DOHH2 (cell line): ENCODE measurements at regions not wholly inside any gene's neighbourhood (a gene's known extent, or its start where the extent isn't known, plus 50 kb on each side); places are given as distances from the start of the nearest gene placed in this dataset.

ENCODE experiments used
- H3F3A ChIP-seq: fragments of 200-600 bp; sonication (generic), shearing (Covaris generic); 2 replicates; pipeline ENCODE4 v1.6.0; 2016; ENCODE audit warnings: antibody characterized with exemption, mild to moderate bottlenecking; ENCODE audit not compliant: control insufficient read depth, insufficient read depth
- H3K27ac ChIP-seq: fragments of 200-600 bp; sonication (generic); 2 replicates; pipeline ENCODE4 v1.5.1; 2014; ENCODE audit warnings: low read depth, mild to moderate bottlenecking, low read length, moderate library complexity
- H3K27me3 ChIP-seq: fragments of 200-600 bp; sonication (generic); 2 replicates; pipeline ENCODE4 v1.6.1; 2014; ENCODE audit warnings: mild to moderate bottlenecking, low read length, mixed read lengths; ENCODE audit not compliant: control insufficient read depth
- H3K36me3 ChIP-seq: fragments of 200-600 bp; sonication (generic); 2 replicates; pipeline ENCODE4 v1.6.1; 2014; ENCODE audit warnings: mild to moderate bottlenecking, low read length, moderate library complexity, mixed read lengths; ENCODE audit not compliant: control insufficient read depth
- H3K4me1 ChIP-seq: fragments of 200-600 bp; sonication (generic); 2 replicates; pipeline ENCODE4 v1.6.1; 2014; ENCODE audit warnings: mild to moderate bottlenecking, low read length, mixed read lengths; ENCODE audit not compliant: control insufficient read depth
- H3K4me2 ChIP-seq: fragments of 200-600 bp; sonication (generic); 2 replicates; pipeline ENCODE4 v1.6.0; 2014; ENCODE audit warnings: mild to moderate bottlenecking, low read length, moderate library complexity
- H3K4me3 ChIP-seq: fragments of 200-600 bp; sonication (generic); 2 replicates; pipeline ENCODE4 v1.5.1; 2014; ENCODE audit warnings: mild to moderate bottlenecking, low read length, mixed read lengths
- H3K79me2 ChIP-seq: fragments of 200-600 bp; sonication (generic); 2 replicates; pipeline ENCODE4 v1.6.1; 2014; ENCODE audit warnings: mild to moderate bottlenecking, low read length, mixed read lengths; ENCODE audit not compliant: control insufficient read depth
- H3K9me2 ChIP-seq: fragments of 200-600 bp; sonication (generic); replicated peaks from 2 replicates; pipeline ENCODE4 v1.6.1; 2014; ENCODE audit warnings: mild to moderate bottlenecking, low read length, mixed read lengths; ENCODE audit not compliant: control insufficient read depth
- H3K9me3 ChIP-seq: fragments of 200-600 bp; sonication (generic); 2 replicates; pipeline ENCODE4 v1.6.1; 2014; ENCODE audit warnings: antibody characterized with exemption, low read length, mixed read lengths; ENCODE audit not compliant: control insufficient read depth, insufficient read depth
- H4K20me1 ChIP-seq: fragments of 200-600 bp; sonication (generic); 2 replicates; pipeline ENCODE4 v1.6.0; 2014; ENCODE audit warnings: low read depth, mild to moderate bottlenecking, antibody characterized with exemption, low read length, moderate library complexity; ENCODE audit not compliant: control insufficient read depth, insufficient read depth
- EZH2phosphoT487 ChIP-seq: fragments of 200-600 bp; sonication (generic); IDR thresholded peaks from 2 replicates; pipeline ENCODE4 v1.6.1; 2017; ENCODE audit warnings: borderline replicate concordance, mild to moderate bottlenecking, antibody characterized with exemption, low read length, moderate library complexity, mixed read lengths
- TF ChIP-seq, protein P1 (sequence below): fragments of 200-600 bp; sonication (generic); IDR thresholded peaks from one replicate; pipeline ENCODE4 v1.5.1; 2014; ENCODE audit warnings: antibody characterized with exemption, mild to moderate bottlenecking, low read depth, low read length; ENCODE audit not compliant: poor library complexity, severe bottlenecking

GRCh38 chr5:4229414-4230292 is 634.0 kb downstream of the IRX1 start:
- TF ChIP-seq, protein P1, sequence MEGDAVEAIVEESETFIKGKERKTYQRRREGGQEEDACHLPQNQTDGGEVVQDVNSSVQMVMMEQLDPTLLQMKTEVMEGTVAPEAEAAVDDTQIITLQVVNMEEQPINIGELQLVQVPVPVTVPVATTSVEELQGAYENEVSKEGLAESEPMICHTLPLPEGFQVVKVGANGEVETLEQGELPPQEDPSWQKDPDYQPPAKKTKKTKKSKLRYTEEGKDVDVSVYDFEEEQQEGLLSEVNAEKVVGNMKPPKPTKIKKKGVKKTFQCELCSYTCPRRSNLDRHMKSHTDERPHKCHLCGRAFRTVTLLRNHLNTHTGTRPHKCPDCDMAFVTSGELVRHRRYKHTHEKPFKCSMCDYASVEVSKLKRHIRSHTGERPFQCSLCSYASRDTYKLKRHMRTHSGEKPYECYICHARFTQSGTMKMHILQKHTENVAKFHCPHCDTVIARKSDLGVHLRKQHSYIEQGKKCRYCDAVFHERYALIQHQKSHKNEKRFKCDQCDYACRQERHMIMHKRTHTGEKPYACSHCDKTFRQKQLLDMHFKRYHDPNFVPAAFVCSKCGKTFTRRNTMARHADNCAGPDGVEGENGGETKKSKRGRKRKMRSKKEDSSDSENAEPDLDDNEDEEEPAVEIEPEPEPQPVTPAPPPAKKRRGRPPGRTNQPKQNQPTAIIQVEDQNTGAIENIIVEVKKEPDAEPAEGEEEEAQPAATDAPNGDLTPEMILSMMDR: no peak
- no peak for TF ChIP-seq EZH2phosphoT487
- no peaks in the 10 kb centered on the region for H3F3A ChIP-seq
- H3K4me1 ChIP-seq: no peaks in the 10 kb centered on the region
- H4K20me1 ChIP-seq: no peaks in the 10 kb centered on the region
- H3K4me3 ChIP-seq: no peak overlapping the region
- H3K36me3 ChIP-seq: no peaks in the 10 kb centered on the region
- no peaks in the 10 kb centered on the region for H3K9me2 ChIP-seq
- H3K79me2 ChIP-seq: no peaks in the 10 kb centered on the region
- peaks cover 6% of the 10 kb centered on the region; the same call in 1 of the 2 replicates for H3K9me3 ChIP-seq
- no peak overlapping the region for H3K4me2 ChIP-seq
- H3K27me3 ChIP-seq: no peaks in the 10 kb centered on the region
- no peak overlapping the region for H3K27ac ChIP-seq

DNA sequence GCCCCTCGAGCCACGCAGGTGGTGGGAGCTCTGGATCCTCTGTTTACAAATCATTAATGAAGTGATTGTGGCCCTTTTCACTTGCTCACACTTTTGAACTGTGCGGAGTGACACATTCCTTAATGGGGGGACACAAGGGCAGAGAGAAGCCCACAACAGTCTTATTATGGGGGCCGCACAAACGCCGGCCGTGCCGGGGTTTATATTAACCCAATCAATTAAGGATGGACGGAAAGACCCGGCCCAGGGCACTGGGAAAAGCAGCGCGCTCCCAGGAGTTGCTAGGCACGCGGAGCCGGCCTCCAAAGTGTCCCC is 634.8 kb downstream of the IRX1 start:
- TF ChIP-seq EZH2phosphoT487: no peak
- TF ChIP-seq, protein P1: no peak
- H3K36me3 ChIP-seq: no peaks in the 10 kb centered on the region
- H3K4me2 ChIP-seq: no peak overlapping the region
- no peaks in the 10 kb centered on the region for H3K4me1 ChIP-seq
- no peaks in the 10 kb centered on the region for H3K79me2 ChIP-seq
- H3K9me2 ChIP-seq: no peaks in the 10 kb centered on the region
- no peak overlapping the region for H3K4me3 ChIP-seq
- peaks cover 6% of the 10 kb centered on the region; the same call in 1 of the 2 replicates for H3K9me3 ChIP-seq
- H3F3A ChIP-seq: no peaks in the 10 kb centered on the region
- H3K27ac ChIP-seq: no peak overlapping the region
- H3K27me3 ChIP-seq: no peaks in the 10 kb centered on the region
- H4K20me1 ChIP-seq: no peaks in the 10 kb centered on the region

GRCh38 chr5:4230786-4231641 is 635.4 kb downstream of the IRX1 start:
- Histone ChIP-seq H3K4me1 (no peaks in the 10 kb centered on the region), H3K4me2 (no peak overlapping the region), H3K27ac (no peak overlapping the region), H3K27me3 (no peaks in the 10 kb centered on the region), H3K9me2 (no peaks in the 10 kb centered on the region), H3K9me3 (peaks cover 6% of the 10 kb centered on the region; the same call in 1 of the 2 replicates), H4K20me1 (no peaks in the 10 kb centered on the region), H3K79me2 (no peaks in the 10 kb centered on the region), H3F3A (no peaks in the 10 kb centered on the region), H3K36me3 (no peaks in the 10 kb centered on the region), H3K4me3 (no peak overlapping the region)
- TF ChIP-seq, protein P1: no peak
- no peak for TF ChIP-seq EZH2phosphoT487
